ENCODE measurements at regions not wholly inside any gene's neighbourhood (a gene's known extent, or its start where the extent isn't known, plus 50 kb on each side); places are given as distances from the start of the nearest gene placed in this dataset.
"Not testable (repeated sequence)": the region's sequence is repeated elsewhere in the genome, so short reads cannot be mapped to it uniquely, and the experiment has no call there.

DNA sequence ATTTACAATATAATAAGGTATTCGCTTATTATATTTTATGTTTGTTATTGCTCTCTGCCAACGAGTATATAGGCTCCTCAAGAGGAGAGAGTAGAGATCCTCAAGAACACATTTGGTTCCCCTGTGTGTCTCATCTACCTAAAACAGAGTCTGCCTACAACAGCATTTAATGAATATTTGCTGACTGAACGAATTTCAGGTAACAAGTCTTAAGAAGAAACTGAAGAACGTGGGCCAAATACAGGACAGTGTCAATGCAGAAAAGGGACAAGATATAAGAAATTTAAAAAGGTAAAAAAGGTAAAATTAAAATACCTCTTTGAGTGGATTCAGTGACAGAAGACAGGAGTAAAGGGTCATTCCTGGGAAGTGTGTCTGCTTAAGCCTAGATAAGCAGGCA, 129.2 kb downstream of the HNMT start:
- no peak overlapping the region for H3K4me3 Mint-ChIP-seq

DNA sequence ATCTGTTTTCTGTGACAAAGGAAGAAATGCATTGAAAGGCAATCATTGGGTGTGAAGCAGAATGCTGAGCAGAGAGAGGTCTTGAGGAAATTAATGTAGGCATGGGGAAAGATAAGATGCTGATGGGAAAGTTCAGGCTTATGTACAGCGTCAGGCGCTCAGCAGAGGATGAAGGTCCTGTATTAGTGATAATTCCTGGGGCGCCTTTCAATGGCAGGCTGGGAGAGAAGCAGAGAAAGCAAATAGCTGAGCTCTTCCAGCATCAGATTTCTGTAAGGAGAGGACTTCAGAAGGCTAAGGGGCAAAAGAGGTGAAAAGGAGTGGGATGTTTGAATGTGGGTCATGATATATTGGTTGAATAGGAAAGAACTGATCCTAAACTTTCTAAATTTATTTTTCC, 129.8 kb downstream of the HNMT start:
- ATAC-seq (no peak), DNase-seq (no peak)
- Mint-ChIP-seq H3K4me3 (no peak overlapping the region), H3K36me3 (ENCODE audit: insufficient read depth) (no peaks in the 10 kb centered on the region), H3K9me3 (peaks cover 7% of the 10 kb centered on the region), H3K27me3 (ENCODE audit: low read depth) (no peaks in the 10 kb centered on the region), H3K4me1 (ENCODE audit: low read depth) (no peaks in the 10 kb centered on the region)

More for the DNA sequence above, 129.2 kb downstream of the HNMT start:
- Mint-ChIP-seq H3K36me3 (ENCODE audit: insufficient read depth) (no peaks in the 10 kb centered on the region), H3K4me1 (ENCODE audit: low read depth) (no peaks in the 10 kb centered on the region), H3K9me3 (peaks cover 2% of the 10 kb centered on the region), H3K27me3 (ENCODE audit: low read depth) (no peaks in the 10 kb centered on the region)
- DNase-seq (no peak), ATAC-seq (no peak)

DNA sequence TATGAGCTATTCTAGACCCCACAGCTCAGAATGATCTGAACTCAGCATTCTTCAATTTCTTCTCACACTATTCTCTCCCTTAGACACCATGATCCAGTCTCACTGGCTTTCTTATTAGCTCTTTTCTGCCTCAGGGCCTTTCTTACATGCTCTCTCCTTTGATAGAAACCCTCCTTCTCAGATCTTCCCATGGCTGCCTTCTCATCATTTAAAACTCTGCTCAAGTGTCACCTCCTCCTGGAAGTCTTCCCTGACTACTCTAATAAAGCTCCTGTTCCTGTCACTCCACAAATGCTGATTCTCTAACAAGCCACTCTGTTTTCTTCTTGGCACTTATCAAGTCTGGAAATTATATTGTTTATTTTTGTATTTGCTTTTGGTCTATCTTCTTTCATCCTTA, 131.1 kb downstream of the HNMT start:
- Mint-ChIP-seq H3K4me1 (ENCODE audit: low read depth) (no peaks in the 10 kb centered on the region), H3K36me3 (ENCODE audit: insufficient read depth) (no peaks in the 10 kb centered on the region), H3K4me3 (no peak overlapping the region), H3K9me3 (peaks cover 9% of the 10 kb centered on the region), H3K27me3 (ENCODE audit: low read depth) (no peaks in the 10 kb centered on the region)
- ATAC-seq, result no peak
- DNase-seq, result no peak

DNA sequence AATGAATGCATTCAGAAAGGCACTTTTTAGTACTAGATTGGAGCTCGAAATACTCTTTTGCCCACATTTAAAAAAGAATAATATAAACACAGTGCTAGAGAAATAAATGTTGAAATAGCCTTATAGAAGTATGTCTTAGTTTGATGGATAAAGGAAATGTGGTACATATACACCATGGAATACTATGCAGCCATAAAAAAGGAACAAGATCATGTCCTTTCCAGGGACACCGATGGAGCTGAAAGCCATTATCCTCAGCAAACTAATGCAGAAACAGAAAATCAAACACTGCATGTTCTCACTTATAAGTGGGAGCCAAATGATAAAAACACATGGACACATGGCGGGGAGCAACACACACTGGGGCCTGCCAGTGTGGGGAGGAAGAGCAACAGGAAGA, 135.0 kb downstream of the HNMT start:
- H3K9me3 Mint-ChIP-seq; DNase-seq; H3K36me3 Mint-ChIP-seq (ENCODE audit: insufficient read depth); H3K4me3 Mint-ChIP-seq; ATAC-seq; H3K27me3 Mint-ChIP-seq (ENCODE audit: low read depth); H3K4me1 Mint-ChIP-seq (ENCODE audit: low read depth): not testable (repeated sequence)

DNA sequence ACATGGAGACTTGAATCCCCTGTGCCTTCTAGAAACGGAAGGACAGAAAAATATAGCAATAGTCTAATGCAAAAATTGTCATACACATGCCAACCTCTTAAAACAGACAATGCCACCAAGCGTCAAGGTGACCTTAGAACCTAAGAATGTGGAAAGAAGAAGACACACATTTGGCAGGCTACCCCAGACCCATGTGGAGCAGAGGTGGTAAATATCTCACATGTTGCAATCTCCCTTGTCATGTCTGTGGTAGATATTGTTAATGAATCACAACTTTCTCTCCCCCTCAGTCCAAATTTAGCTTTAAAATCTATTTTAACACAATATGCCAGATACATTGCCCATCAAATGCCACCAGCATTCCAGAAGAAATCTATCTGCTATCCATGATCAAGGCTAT, 137.4 kb downstream of the HNMT start:
- H3K9me3 Mint-ChIP-seq, result peaks cover 9% of the 10 kb centered on the region
- H3K4me1 Mint-ChIP-seq (ENCODE audit: low read depth), result no peaks in the 10 kb centered on the region
- DNase-seq, result no peak
- H3K4me3 Mint-ChIP-seq, result no peak overlapping the region
- no peaks in the 10 kb centered on the region for H3K36me3 Mint-ChIP-seq (ENCODE audit: insufficient read depth)
- no peaks in the 10 kb centered on the region for H3K27me3 Mint-ChIP-seq (ENCODE audit: low read depth)
- no peak for ATAC-seq

DNA sequence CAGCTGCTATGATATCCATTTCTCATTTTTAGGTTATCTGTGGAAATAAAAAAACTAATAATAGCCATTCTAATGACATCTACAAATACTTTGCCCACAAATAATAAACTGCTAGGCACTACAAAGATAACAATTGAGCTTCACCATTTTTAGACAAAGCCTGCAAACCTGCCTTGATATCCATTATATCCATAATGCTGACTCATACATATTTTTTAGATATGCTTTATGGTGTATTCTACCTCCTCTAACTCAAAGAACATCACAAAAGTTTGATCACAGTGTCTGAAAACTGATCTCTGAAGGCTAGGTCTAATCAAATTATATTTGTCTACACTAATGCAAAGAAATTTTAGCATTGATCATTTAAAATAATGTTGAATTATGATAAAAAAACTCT, 138.4 kb downstream of the HNMT start:
- DNase-seq (no peak), ATAC-seq (no peak)
- H3K9me3 Mint-ChIP-seq, result peaks cover 9% of the 10 kb centered on the region
- H3K4me3 Mint-ChIP-seq, result no peak overlapping the region
- H3K4me1 Mint-ChIP-seq (ENCODE audit: low read depth), result no peaks in the 10 kb centered on the region
- no peaks in the 10 kb centered on the region for H3K27me3 Mint-ChIP-seq (ENCODE audit: low read depth)
- no peaks in the 10 kb centered on the region for H3K36me3 Mint-ChIP-seq (ENCODE audit: insufficient read depth)

DNA sequence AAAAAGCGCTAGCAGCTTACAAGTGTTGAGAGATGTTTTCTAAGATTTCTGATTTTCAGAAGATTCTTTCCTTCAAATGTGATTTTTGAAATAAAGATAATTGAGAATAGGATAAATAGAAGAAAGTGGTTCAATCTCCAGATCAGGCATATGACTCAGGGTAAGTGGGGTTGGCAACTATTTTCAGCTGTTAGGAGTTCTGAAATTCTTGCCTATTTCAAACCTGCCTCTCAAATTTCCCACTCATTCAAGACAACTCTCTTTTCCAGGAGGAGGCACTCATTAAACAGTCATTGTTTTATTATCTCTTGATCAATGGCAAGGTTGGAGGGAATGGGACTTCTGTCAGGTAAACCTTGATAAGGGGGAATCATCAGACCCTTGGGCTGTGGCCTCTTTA, 138.9 kb downstream of the HNMT start:
- no peak overlapping the region for H3K4me3 Mint-ChIP-seq
- DNase-seq, result no peak
- peaks cover 9% of the 10 kb centered on the region for H3K9me3 Mint-ChIP-seq
- H3K27me3 Mint-ChIP-seq (ENCODE audit: low read depth), result no peaks in the 10 kb centered on the region
- ATAC-seq, result no peak
- H3K36me3 Mint-ChIP-seq (ENCODE audit: insufficient read depth), result no peaks in the 10 kb centered on the region
- no peaks in the 10 kb centered on the region for H3K4me1 Mint-ChIP-seq (ENCODE audit: low read depth)

DNA sequence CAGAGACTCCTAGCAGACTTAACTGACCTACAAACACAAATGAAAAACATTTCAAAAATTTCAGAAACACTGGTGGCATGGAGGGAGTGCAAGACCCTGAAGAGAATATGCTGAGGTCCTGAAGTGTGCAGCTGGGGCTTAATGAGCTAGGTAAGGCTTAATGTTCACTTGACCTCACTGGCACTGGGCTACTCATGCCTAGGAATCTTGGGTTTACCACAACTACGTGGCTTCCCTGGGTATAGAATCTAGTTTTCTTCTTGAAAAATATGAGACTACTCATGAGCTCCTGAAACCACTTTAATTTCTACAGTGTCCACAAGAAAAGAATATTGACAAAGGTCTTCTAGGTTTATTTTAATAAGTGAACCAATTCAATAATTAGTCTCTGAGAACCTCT, 139.8 kb downstream of the HNMT start:
- Mint-ChIP-seq H3K27me3 (ENCODE audit: low read depth) (no peaks in the 10 kb centered on the region), H3K36me3 (ENCODE audit: insufficient read depth) (no peaks in the 10 kb centered on the region), H3K4me1 (ENCODE audit: low read depth) (no peaks in the 10 kb centered on the region), H3K4me3 (no peak overlapping the region), H3K9me3 (peaks cover 3% of the 10 kb centered on the region)
- DNase-seq (no peak), ATAC-seq (no peak)

DNA sequence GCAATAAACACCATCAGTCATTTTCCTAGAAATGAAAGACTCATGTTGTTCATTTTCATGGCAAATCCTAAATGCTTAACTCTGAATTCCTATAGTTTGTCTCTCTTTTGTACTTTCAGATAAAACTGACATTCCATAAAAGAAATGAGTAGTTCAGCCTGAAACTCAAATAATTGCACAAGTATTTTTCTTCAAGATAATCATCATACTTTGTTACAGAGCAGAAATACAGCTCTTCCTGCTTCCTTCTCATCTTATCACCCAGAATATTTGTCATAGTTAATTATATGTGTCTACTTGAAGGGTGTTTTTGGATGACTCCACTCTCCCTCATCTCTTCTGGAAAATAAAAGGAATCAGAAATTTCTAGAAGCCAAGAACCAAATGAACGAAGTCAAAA, 141.1 kb downstream of the HNMT start:
- H3K36me3 Mint-ChIP-seq (ENCODE audit: insufficient read depth), result no peaks in the 10 kb centered on the region
- no peak overlapping the region for H3K4me3 Mint-ChIP-seq
- no peaks in the 10 kb centered on the region for H3K4me1 Mint-ChIP-seq (ENCODE audit: low read depth)
- H3K9me3 Mint-ChIP-seq, result no peaks in the 10 kb centered on the region
- DNase-seq, result no peak
- no peak for ATAC-seq
- H3K27me3 Mint-ChIP-seq (ENCODE audit: low read depth), result no peaks in the 10 kb centered on the region

DNA sequence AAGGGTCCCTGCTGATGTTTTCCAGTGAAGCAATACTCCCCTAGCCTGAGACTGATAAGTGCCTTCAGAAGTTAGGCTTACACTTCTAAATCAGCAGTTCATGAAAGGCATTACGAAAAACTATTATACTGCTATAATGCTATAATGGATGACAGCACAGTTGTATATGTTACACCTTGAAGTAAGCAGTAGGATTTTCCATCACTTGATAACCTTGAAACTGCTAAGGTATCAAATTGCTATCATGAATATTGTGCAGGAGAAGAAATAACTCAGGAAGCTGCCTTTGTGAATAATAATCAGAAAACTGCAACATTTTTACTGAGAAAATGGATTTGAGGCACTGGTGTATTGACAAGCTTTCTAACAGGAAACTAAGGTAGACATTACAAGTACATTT, 142.3 kb downstream of the HNMT start:
- Mint-ChIP-seq H3K36me3 (ENCODE audit: insufficient read depth) (no peaks in the 10 kb centered on the region), H3K9me3 (no peaks in the 10 kb centered on the region), H3K4me3 (no peak overlapping the region), H3K4me1 (ENCODE audit: low read depth) (no peaks in the 10 kb centered on the region), H3K27me3 (ENCODE audit: low read depth) (no peaks in the 10 kb centered on the region)
- no peak for ATAC-seq
- no peak for DNase-seq

DNA sequence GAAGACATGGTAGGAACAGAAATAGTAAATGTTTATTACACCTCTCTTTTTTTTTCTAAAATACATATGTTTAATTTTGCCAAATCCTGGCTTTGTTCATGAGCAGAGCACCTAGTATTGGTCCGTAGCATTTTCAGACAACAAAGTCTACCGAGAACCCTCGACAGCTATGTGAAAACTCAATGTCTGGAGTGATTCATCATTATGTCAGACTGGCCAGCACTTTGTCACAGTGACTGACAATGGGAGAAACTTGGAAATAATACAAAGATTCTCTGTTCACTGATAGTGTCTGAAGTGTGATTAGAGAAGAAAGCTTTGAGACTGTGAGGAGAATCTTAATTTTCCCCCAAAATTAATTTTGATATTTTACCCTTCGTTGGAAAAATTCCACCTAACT, 143.0 kb downstream of the HNMT start:
- H3K9me3 Mint-ChIP-seq, result no peaks in the 10 kb centered on the region

DNA sequence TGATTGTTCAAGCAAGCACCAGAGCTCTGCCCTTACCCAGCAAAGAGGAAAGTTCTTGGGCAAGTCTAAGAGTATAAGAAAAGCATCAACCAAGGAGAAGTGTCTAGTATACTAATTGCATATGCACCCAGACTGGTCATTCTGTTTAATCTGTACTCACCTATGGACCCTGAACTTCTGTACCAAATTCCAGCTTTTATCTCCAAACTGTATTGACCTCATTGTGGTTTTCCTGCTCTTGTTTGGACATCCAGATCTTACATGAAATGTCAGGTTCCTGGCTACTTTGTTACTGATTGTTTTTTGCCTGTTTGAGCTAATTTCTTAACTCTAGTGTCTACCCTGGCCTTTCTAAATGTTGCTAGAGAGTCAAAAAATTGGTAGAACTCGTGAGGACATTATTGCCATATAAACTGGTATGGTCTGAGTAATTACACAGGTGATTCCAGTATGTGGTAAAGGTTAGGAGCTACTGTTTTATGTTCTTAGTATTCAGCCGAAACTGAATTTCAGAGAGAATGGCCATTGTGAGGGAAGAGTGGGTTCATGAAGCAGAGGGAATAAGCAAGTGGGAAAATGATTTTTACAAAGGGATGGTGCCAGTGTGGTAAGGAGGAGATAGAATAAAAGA, 146.3 kb downstream of the HNMT start:
- ATAC-seq, result no peak
- Mint-ChIP-seq H3K4me1 (ENCODE audit: low read depth) (no peaks in the 10 kb centered on the region), H3K36me3 (ENCODE audit: insufficient read depth) (no peaks in the 10 kb centered on the region), H3K9me3 (no peaks in the 10 kb centered on the region), H3K4me3 (no peak overlapping the region), H3K27me3 (ENCODE audit: low read depth) (no peaks in the 10 kb centered on the region)
- DNase-seq, result no peak

More for the DNA sequence above, 143.0 kb downstream of the HNMT start:
- H3K4me1 Mint-ChIP-seq (ENCODE audit: low read depth), result no peaks in the 10 kb centered on the region
- H3K27me3 Mint-ChIP-seq (ENCODE audit: low read depth), result no peaks in the 10 kb centered on the region
- no peak for DNase-seq
- no peak overlapping the region for H3K4me3 Mint-ChIP-seq
- ATAC-seq, result no peak
- H3K36me3 Mint-ChIP-seq (ENCODE audit: insufficient read depth), result no peaks in the 10 kb centered on the region

DNA sequence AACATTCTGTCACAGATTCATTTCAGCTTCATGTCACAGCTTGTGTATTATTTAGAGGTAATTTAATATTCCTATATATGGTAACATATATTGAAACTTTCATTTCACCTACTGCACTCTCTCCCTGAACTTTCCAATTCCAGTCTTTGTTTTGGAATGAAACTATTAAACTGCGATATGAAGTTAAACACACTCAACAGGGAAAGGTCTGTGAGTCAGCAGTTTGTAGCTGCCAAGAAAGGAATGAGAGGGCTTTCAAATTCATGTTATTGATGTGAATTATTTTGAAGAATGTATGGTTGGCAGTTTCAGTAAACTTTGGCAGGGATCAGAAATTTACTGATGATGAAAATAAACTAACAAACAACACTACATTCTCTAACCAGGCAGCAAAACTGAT, 148.3 kb downstream of the HNMT start:
- Mint-ChIP-seq H3K27me3 (ENCODE audit: low read depth) (no peaks in the 10 kb centered on the region), H3K4me3 (no peak overlapping the region), H3K9me3 (no peaks in the 10 kb centered on the region), H3K36me3 (ENCODE audit: insufficient read depth) (no peaks in the 10 kb centered on the region), H3K4me1 (ENCODE audit: low read depth) (no peaks in the 10 kb centered on the region)
- no peak for DNase-seq
- no peak for ATAC-seq

DNA sequence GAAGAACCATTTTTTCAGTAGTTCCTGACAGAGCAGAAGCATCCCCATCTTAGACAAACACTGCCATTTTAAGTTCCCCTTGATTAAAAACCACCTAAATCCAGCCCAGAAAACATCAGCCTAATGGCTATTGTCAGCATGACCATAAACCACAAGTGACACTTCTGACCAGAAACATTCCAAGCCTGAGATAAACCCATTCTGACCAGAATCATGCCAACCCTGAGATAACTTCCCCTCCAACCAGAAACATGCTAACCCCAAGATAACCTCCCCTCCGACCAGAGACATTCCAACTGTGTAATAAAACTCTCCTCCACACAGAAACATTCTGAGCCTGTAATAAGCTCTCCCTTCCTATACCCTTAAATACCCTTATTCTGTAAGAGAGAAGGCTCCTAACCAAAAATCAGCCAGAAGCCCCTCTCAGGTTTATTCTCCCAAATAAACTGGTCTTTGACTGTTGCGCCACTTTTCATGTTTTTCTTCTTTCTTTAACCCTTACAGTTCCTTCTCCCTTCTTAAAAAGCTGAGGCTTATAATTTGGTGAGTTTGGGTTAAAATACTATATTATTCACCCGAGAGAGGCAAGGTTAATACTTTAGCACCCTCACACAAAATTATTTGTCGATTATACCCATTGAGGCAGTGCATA, 149.7 kb downstream of the HNMT start:
- no peaks in the 10 kb centered on the region for H3K4me1 Mint-ChIP-seq (ENCODE audit: low read depth)

DNA sequence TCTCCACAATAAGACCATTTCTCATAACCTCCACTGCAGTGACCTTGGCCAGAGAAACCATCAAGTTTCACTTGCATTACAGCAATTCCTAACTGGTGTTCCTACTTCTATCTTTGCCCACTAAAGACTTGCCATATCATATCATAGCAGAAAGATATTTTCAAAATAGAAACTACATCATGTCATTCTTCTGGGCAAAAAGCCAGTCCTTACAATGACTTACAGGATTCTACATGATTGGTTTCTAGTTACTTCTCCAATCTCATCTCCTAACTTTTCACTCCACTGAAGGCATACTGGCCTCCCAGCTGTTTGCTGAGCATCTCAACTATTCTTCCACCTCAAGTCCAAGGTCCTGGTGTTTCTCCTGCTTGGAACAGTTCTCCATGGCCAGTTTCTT, 151.4 kb downstream of the HNMT start:
- no peak overlapping the region for H3K4me3 Mint-ChIP-seq

More for the DNA sequence above, 149.7 kb downstream of the HNMT start:
- no peak for ATAC-seq
- Mint-ChIP-seq H3K9me3 (no peaks in the 10 kb centered on the region), H3K27me3 (ENCODE audit: low read depth) (no peaks in the 10 kb centered on the region), H3K36me3 (ENCODE audit: insufficient read depth) (no peaks in the 10 kb centered on the region), H3K4me3 (no peak overlapping the region)
- no peak for DNase-seq

More for the DNA sequence above, 151.4 kb downstream of the HNMT start:
- Mint-ChIP-seq H3K9me3 (no peaks in the 10 kb centered on the region), H3K27me3 (ENCODE audit: low read depth) (no peaks in the 10 kb centered on the region), H3K36me3 (ENCODE audit: insufficient read depth) (no peaks in the 10 kb centered on the region), H3K4me1 (ENCODE audit: low read depth) (no peaks in the 10 kb centered on the region)
- no peak for DNase-seq
- ATAC-seq, result no peak

Measured in activated T-cell treated with anti-CD3 and anti-CD28 coated beads, Interleukin-2, amount 50 U/mL, for 4 hours (primary cell).